HepG2 (cell line): ENCODE measurements at regions not wholly inside any gene's neighbourhood (a gene's known extent, or its start where the extent isn't known, plus 50 kb on each side); places are given as distances from the start of the nearest gene placed in this dataset.

Experiments used
- MEIS1 ChIP-seq: sonication (generic); formaldehyde crosslinking; IDR thresholded peaks from 2 replicates; pipeline ENCODE4 v1.9.0; 2021; ENCODE audit warnings: mild to moderate bottlenecking, missing genetic modification reagents, moderate library complexity, borderline replicate concordance
- MXI1 ChIP-seq: IDR thresholded peaks from 3 replicates; pipeline ENCODE4 v1.6.1; 2012; ENCODE audit warnings: low read depth, low read length, inconsistent platforms, borderline replicate concordance
- PHF8 ChIP-seq: sonication (generic); formaldehyde crosslinking; IDR thresholded peaks from 2 replicates; pipeline ENCODE4 v1.5.0; 2020; ENCODE audit warnings: missing genetic modification reagents
- RAD21 ChIP-seq: fragments of 450-650 bp; formaldehyde crosslinking; IDR thresholded peaks from 2 replicates; pipeline ENCODE4 v1.5.0; 2020; ENCODE audit warnings: mild to moderate bottlenecking
- ZNF292 ChIP-seq: sonication (generic); formaldehyde crosslinking; IDR thresholded peaks from 2 replicates; pipeline ENCODE4 v1.8.1; 2022; ENCODE audit warnings: mild to moderate bottlenecking, low read depth, missing genetic modification reagents, borderline replicate concordance
- TF ChIP-seq, protein P1 (sequence below): IDR thresholded peaks from 2 replicates; pipeline ENCODE4 v1.6.1; 2016; ENCODE audit warnings: low read depth, borderline replicate concordance

DNA sequence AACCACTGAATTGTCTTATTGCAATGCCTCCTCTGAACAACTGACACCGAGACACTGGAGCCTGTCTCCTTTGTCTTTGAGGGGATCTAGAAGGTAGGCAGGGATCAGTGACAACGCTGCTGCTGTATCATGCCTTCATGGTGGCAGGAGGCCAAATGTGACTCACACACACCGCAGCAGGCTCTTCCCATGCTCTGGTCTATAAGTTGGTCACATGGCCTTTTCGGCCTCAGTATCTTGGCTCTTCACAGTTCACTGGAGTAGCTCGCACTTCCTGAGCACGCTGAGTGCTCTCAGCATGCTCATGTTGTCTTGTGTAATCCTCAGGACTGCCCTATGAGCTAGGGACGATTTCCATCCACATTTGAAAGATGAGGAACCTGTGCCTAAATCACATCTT is 167.4 kb upstream of the PCSK2 start:
- TF ChIP-seq MXI1 (no peak), ZNF292 (no peak), PHF8 (CRISPR knock-in tag) (no peak), MEIS1 (CRISPR knock-in tag) (no peak), RAD21 (CRISPR knock-in tag) (no peak)
- TF ChIP-seq, protein P1, sequence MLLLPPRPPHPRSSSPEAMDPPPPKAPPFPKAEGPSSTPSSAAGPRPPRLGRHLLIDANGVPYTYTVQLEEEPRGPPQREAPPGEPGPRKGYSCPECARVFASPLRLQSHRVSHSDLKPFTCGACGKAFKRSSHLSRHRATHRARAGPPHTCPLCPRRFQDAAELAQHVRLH, result no peak
